ENCODE measurements at regions not wholly inside any gene's neighbourhood (a gene's known extent, or its start where the extent isn't known, plus 50 kb on each side); places are given as distances from the start of the nearest gene placed in this dataset.

DNA sequence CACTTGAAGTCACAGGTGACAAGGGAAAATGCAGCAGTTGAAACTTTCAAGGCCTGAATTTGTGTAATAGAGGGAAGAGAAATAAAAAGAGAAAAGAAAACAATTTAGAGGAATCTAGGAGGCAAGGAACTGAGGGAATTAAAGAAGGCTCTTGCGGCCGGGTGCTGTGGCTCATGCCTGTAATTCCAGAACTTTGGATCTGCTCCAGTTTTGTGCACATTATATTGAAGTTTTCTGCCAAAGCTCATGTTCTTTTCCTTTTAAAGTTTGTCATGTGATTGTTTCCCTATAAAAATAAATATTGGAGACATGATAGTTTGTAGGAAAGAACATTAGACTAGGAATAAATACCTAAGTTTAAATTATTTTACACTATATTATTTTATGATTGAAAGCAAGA is 433.9 kb upstream of the CPEB2 start (continued):
- TF ChIP-seq, protein P1, sequence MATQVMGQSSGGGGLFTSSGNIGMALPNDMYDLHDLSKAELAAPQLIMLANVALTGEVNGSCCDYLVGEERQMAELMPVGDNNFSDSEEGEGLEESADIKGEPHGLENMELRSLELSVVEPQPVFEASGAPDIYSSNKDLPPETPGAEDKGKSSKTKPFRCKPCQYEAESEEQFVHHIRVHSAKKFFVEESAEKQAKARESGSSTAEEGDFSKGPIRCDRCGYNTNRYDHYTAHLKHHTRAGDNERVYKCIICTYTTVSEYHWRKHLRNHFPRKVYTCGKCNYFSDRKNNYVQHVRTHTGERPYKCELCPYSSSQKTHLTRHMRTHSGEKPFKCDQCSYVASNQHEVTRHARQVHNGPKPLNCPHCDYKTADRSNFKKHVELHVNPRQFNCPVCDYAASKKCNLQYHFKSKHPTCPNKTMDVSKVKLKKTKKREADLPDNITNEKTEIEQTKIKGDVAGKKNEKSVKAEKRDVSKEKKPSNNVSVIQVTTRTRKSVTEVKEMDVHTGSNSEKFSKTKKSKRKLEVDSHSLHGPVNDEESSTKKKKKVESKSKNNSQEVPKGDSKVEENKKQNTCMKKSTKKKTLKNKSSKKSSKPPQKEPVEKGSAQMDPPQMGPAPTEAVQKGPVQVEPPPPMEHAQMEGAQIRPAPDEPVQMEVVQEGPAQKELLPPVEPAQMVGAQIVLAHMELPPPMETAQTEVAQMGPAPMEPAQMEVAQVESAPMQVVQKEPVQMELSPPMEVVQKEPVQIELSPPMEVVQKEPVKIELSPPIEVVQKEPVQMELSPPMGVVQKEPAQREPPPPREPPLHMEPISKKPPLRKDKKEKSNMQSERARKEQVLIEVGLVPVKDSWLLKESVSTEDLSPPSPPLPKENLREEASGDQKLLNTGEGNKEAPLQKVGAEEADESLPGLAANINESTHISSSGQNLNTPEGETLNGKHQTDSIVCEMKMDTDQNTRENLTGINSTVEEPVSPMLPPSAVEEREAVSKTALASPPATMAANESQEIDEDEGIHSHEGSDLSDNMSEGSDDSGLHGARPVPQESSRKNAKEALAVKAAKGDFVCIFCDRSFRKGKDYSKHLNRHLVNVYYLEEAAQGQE (IDR thresholded peaks at IDR 0.05; ENCODE audit: unreplicated experiment) = no peak
- TF ChIP-seq, protein P2, sequence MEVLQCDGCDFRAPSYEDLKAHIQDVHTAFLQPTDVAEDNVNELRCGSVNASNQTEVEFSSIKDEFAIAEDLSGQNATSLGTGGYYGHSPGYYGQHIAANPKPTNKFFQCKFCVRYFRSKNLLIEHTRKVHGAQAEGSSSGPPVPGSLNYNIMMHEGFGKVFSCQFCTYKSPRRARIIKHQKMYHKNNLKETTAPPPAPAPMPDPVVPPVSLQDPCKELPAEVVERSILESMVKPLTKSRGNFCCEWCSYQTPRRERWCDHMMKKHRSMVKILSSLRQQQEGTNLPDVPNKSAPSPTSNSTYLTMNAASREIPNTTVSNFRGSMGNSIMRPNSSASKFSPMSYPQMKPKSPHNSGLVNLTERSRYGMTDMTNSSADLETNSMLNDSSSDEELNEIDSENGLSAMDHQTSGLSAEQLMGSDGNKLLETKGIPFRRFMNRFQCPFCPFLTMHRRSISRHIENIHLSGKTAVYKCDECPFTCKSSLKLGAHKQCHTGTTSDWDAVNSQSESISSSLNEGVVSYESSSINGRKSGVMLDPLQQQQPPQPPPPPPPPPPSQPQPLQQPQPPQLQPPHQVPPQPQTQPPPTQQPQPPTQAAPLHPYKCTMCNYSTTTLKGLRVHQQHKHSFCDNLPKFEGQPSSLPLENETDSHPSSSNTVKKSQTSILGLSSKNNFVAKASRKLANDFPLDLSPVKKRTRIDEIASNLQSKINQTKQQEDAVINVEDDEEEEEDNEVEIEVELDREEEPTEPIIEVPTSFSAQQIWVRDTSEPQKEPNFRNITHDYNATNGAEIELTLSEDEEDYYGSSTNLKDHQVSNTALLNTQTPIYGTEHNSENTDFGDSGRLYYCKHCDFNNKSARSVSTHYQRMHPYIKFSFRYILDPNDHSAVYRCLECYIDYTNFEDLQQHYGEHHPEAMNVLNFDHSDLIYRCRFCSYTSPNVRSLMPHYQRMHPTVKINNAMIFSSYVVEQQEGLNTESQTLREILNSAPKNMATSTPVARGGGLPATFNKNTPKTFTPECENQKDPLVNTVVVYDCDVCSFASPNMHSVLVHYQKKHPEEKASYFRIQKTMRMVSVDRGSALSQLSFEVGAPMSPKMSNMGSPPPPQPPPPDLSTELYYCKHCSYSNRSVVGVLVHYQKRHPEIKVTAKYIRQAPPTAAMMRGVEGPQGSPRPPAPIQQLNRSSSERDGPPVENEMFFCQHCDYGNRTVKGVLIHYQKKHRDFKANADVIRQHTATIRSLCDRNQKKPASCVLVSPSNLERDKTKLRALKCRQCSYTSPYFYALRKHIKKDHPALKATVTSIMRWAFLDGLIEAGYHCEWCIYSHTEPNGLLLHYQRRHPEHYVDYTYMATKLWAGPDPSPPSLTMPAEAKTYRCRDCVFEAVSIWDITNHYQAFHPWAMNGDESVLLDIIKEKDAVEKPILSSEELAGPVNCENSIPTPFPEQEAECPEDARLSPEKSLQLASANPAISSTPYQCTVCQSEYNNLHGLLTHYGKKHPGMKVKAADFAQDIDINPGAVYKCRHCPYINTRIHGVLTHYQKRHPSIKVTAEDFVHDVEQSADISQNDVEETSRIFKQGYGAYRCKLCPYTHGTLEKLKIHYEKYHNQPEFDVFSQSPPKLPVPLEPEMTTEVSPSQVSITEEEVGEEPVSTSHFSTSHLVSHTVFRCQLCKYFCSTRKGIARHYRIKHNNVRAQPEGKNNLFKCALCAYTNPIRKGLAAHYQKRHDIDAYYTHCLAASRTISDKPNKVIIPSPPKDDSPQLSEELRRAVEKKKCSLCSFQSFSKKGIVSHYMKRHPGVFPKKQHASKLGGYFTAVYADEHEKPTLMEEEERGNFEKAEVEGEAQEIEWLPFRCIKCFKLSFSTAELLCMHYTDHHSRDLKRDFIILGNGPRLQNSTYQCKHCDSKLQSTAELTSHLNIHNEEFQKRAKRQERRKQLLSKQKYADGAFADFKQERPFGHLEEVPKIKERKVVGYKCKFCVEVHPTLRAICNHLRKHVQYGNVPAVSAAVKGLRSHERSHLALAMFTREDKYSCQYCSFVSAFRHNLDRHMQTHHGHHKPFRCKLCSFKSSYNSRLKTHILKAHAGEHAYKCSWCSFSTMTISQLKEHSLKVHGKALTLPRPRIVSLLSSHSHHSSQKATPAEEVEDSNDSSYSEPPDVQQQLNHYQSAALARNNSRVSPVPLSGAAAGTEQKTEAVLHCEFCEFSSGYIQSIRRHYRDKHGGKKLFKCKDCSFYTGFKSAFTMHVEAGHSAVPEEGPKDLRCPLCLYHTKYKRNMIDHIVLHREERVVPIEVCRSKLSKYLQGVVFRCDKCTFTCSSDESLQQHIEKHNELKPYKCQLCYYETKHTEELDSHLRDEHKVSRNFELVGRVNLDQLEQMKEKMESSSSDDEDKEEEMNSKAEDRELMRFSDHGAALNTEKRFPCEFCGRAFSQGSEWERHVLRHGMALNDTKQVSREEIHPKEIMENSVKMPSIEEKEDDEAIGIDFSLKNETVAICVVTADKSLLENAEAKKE (CRISPR knock-in tag; IDR thresholded peaks at IDR 0.05) = no peak
- no peak for TF ChIP-seq POLR2AphosphoS5 (IDR thresholded peaks at IDR 0.05; ENCODE audit: low read depth)
- TF ChIP-seq STAT1 (IDR thresholded peaks at IDR 0.05; ENCODE audit: unreplicated experiment) = no peak
- no peak for TF ChIP-seq EZH2phosphoT487 (IDR thresholded peaks at IDR 0.05; ENCODE audit: unreplicated experiment)

DNA sequence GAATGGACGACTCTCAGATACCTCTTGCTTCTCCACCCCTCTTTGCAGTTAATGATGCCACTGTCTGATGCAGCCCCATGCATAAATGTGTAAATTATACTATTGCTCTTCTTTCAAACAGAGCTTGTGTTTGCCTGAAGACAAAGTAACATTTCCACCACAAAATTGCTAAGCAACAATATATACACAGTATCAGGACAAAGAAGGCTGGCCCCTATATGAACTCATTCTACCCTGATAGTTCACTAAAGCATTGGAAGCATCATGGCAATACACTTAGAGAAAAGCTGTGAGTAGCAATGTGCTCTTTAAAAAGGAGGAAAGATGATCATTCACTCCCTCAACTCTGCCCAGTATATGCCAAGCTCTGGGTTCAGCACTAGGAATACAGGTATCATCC is 427.0 kb upstream of the CPEB2 start:
- no peak for ATAC-seq
- TF ChIP-seq, protein P1 (IDR thresholded peaks at IDR 0.05; ENCODE audit: unreplicated experiment) = no peak
- TF ChIP-seq JUNB (IDR thresholded peaks at IDR 0.05; ENCODE audit: unreplicated experiment) (no peak), NANOG (IDR thresholded peaks at IDR 0.05; ENCODE audit: borderline replicate concordance) (no peak)

More for the DNA sequence above, 427.0 kb upstream of the CPEB2 start:
- no peak overlapping the region for H3K27ac Mint-ChIP-seq
- H4K20me1 ChIP-seq (replicated peaks; ENCODE audit: insufficient read depth) = no peaks in the 10 kb centered on the region
- no peaks in the 10 kb centered on the region for H3K4me1 Mint-ChIP-seq
- no peaks in the 10 kb centered on the region for H3K27me3 ChIP-seq (ENCODE audit: insufficient read depth)
- no peaks in the 10 kb centered on the region for H3K9me3 Mint-ChIP-seq
- H3K36me3 Mint-ChIP-seq (ENCODE audit: low read depth) = no peaks in the 10 kb centered on the region
- no peak overlapping the region for H2AFZ ChIP-seq
- no peak for DNase-seq (ENCODE audit: low spot score)
- no peak overlapping the region for H3K27ac ChIP-seq (ENCODE audit: low read depth)
- H3K4me3 Mint-ChIP-seq = no peak overlapping the region
- no peaks in the 10 kb centered on the region for H3K36me3 ChIP-seq (ENCODE audit: insufficient read depth)
- no peaks in the 10 kb centered on the region for H3K79me2 ChIP-seq (replicated peaks; ENCODE audit: insufficient read depth)
- peaks cover 8% of the 10 kb centered on the region for H3K9me2 ChIP-seq (ENCODE audit: insufficient read depth)
- no peaks in the 10 kb centered on the region for H3F3A ChIP-seq (replicated peaks; ENCODE audit: low read depth)
- H3K4me2 ChIP-seq = no peak overlapping the region
- no peak overlapping the region for H3K4me3 ChIP-seq
- H3K4me1 ChIP-seq (ENCODE audit: insufficient read depth) = no peaks in the 10 kb centered on the region
- no peaks in the 10 kb centered on the region for H3K27me3 Mint-ChIP-seq (ENCODE audit: insufficient read depth, low read depth, poor library complexity)

Data from GM23338 (cell line).